Fibroblast of lung (primary cell): ENCODE measurements at regions not wholly inside any gene's neighbourhood (a gene's known extent, or its start where the extent isn't known, plus 50 kb on each side); places are given as distances from the start of the nearest gene placed in this dataset.

Experiments
- DNase-seq, 2 donors: peaks; one replicate each; pipeline versions ENCODE4 v3.0.0 to v3.0.0-alpha.2; 2010; ENCODE audit warnings: low read depth in 2 of 2
- H2AFZ ChIP-seq: 2 replicates; pipeline ENCODE4 v1.5.1; 2012; ENCODE audit warnings: low read length, control low read depth, inconsistent platforms
- H3K27ac ChIP-seq: 2 replicates; pipeline ENCODE4 v1.5.1; 2011; ENCODE audit warnings: low read length, control low read depth; ENCODE audit not compliant: insufficient read depth
- H3K27me3 ChIP-seq: 2 replicates; pipeline ENCODE4 v1.5.1; 2011; ENCODE audit warnings: mild to moderate bottlenecking, low read length; ENCODE audit not compliant: control insufficient read depth, insufficient read depth
- H3K36me3 ChIP-seq: 2 replicates; pipeline ENCODE4 v1.5.1; 2011; ENCODE audit warnings: low read length; ENCODE audit not compliant: control insufficient read depth, insufficient read depth
- H3K4me1 ChIP-seq: 2 replicates; pipeline ENCODE4 v1.5.1; 2011; ENCODE audit warnings: low read length; ENCODE audit not compliant: control insufficient read depth, insufficient read depth; ENCODE audit errors: extremely low read depth
- H3K4me2 ChIP-seq: 2 replicates; pipeline ENCODE4 v1.5.1; 2011; ENCODE audit warnings: low read length, control low read depth; ENCODE audit not compliant: insufficient read depth; ENCODE audit errors: extremely low read depth
- H3K4me3 ChIP-seq, 4 experiments: fragments of 200-600 bp in 1 of 4; sonication (generic) in 1 of 4; replicated peaks in 1 of 4; 2 replicates each; pipeline ENCODE4 v1.5.1; 2011 to 2016; ENCODE audit warnings: low read length in 4 of 4, low read depth in 3 of 4, mild to moderate bottlenecking in 3 of 4, control low read depth in 2 of 4, inconsistent platforms in 1 of 4, mixed read lengths in 1 of 4; ENCODE audit not compliant: insufficient read depth in 1 of 4; ENCODE audit errors: control extremely low read depth in 1 of 4
- H3K79me2 ChIP-seq: 2 replicates; pipeline ENCODE4 v1.5.1; 2012; ENCODE audit warnings: mild to moderate bottlenecking, low read length, inconsistent platforms; ENCODE audit not compliant: control insufficient read depth, insufficient read depth
- H3K9ac ChIP-seq: 2 replicates; pipeline ENCODE4 v1.5.1; 2011; ENCODE audit warnings: mild to moderate bottlenecking, low read length, control low read depth; ENCODE audit not compliant: insufficient read depth
- H3K9me3 ChIP-seq: 2 replicates; pipeline ENCODE4 v1.5.1; 2012; ENCODE audit warnings: low read depth, low read length; ENCODE audit not compliant: control insufficient read depth, insufficient read depth
- H4K20me1 ChIP-seq: 2 replicates; pipeline ENCODE4 v1.5.1; 2011; ENCODE audit warnings: low read length; ENCODE audit not compliant: control insufficient read depth, insufficient read depth; ENCODE audit errors: extremely low read depth
- EZH2 ChIP-seq: IDR thresholded peaks from 2 replicates; pipeline ENCODE4 v1.5.1; 2012; ENCODE audit warnings: low read length, control low read depth, mild to moderate bottlenecking; ENCODE audit errors: missing control alignments
- TF ChIP-seq, protein P1 (sequence below), 2 donors: IDR thresholded peaks in 1 of 2; conservative IDR thresholded peaks in 1 of 2; 1 replicate in 1 of 2; 2 replicates in 1 of 2; pipeline ENCODE4 v1.5.1; 2011 to 2012; ENCODE audit warnings: low read length in 2 of 2, control low read depth in 1 of 2, inconsistent platforms in 1 of 2, low read depth in 1 of 2, mild to moderate bottlenecking in 1 of 2

DNA sequence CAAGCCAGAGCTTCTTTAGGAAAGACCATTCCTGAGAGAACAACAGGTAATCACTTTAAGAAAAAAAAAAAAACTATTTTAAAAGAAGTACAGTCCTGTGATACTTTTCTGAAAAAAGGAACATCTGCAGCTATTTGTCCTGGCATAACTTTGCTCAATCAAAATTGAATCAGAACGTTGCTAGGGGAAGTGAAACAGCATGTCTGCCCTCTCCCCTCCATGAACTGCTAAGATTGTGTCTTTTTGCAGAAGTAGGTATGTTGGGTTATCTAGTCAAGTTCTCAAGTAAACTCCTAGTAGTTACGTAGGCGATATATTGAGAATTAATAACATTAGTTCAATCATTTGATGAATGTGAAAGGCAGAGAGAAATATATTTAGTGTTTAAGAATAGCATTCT lies 1013.3 kb downstream of the TUSC7 start:
- DNase-seq: no peak
- Histone ChIP-seq H3K9me3 (no peaks in the 10 kb centered on the region), H3K27ac (no peak overlapping the region), H4K20me1 (no peaks in the 10 kb centered on the region), H3K36me3 (no peaks in the 10 kb centered on the region), H3K4me1 (no peaks in the 10 kb centered on the region), H3K79me2 (no peaks in the 10 kb centered on the region), H3K27me3 (no peaks in the 10 kb centered on the region), H3K9ac (no peak overlapping the region), H2AFZ (no peak overlapping the region), H3K4me3 (no peak overlapping the region), H3K4me2 (no peak overlapping the region)
- TF ChIP-seq EZH2: no peak
- TF ChIP-seq, protein P1, sequence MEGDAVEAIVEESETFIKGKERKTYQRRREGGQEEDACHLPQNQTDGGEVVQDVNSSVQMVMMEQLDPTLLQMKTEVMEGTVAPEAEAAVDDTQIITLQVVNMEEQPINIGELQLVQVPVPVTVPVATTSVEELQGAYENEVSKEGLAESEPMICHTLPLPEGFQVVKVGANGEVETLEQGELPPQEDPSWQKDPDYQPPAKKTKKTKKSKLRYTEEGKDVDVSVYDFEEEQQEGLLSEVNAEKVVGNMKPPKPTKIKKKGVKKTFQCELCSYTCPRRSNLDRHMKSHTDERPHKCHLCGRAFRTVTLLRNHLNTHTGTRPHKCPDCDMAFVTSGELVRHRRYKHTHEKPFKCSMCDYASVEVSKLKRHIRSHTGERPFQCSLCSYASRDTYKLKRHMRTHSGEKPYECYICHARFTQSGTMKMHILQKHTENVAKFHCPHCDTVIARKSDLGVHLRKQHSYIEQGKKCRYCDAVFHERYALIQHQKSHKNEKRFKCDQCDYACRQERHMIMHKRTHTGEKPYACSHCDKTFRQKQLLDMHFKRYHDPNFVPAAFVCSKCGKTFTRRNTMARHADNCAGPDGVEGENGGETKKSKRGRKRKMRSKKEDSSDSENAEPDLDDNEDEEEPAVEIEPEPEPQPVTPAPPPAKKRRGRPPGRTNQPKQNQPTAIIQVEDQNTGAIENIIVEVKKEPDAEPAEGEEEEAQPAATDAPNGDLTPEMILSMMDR (conservative IDR thresholded peaks at IDR 0.05 in 1 of 2, IDR thresholded peaks at IDR 0.05 in 1 of 2; ENCODE audit: low read depth in 1 of 2, low read length in 2 of 2): no peak

GRCh38 chr3:117723825-117724224 lies 1014.2 kb downstream of the TUSC7 start:
- Histone ChIP-seq H3K27me3 (no peaks in the 10 kb centered on the region), H3K36me3 (no peaks in the 10 kb centered on the region), H4K20me1 (no peaks in the 10 kb centered on the region), H3K27ac (no peak overlapping the region), H2AFZ (no peak overlapping the region), H3K9me3 (no peaks in the 10 kb centered on the region), H3K9ac (no peak overlapping the region), H3K4me2 (no peak overlapping the region), H3K4me3 (no peak overlapping the region), H3K79me2 (no peaks in the 10 kb centered on the region), H3K4me1 (no peaks in the 10 kb centered on the region)
- no peak for TF ChIP-seq EZH2
- TF ChIP-seq, protein P1 (conservative IDR thresholded peaks at IDR 0.05 in 1 of 2, IDR thresholded peaks at IDR 0.05 in 1 of 2; ENCODE audit: low read depth in 1 of 2, low read length in 2 of 2): no peak
- DNase-seq: no peak

DNA sequence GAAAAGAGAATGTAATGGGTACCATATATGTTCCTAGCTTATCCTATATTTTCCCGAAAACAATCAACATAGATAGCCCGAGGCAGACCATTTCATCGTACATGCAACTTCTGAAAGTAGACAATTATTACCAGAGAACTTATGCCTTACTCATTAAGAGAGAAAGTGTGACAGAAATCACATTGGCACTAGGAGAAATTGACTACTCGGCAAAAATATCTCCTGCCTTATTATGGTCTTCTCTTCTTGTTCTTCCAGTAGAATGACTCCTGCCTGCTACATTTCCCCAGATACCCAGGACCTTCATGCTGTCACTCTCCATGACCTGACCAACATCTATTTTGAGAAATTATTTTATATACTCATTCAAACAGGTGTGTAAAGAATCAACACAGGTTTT lies 1015.7 kb downstream of the TUSC7 start:
- Histone ChIP-seq H3K4me2 (no peak overlapping the region), H3K36me3 (no peaks in the 10 kb centered on the region), H3K79me2 (no peaks in the 10 kb centered on the region), H3K27me3 (no peaks in the 10 kb centered on the region), H3K9ac (no peak overlapping the region), H3K9me3 (no peaks in the 10 kb centered on the region), H3K4me3 (no peak overlapping the region), H2AFZ (no peak overlapping the region), H3K27ac (no peak overlapping the region), H3K4me1 (no peaks in the 10 kb centered on the region), H4K20me1 (no peaks in the 10 kb centered on the region)
- no peak for DNase-seq
- TF ChIP-seq, protein P1 (conservative IDR thresholded peaks at IDR 0.05 in 1 of 2, IDR thresholded peaks at IDR 0.05 in 1 of 2; ENCODE audit: low read depth in 1 of 2, low read length in 2 of 2): no peak
- TF ChIP-seq EZH2: no peak
